ENCODE measurements at regions not wholly inside any gene's neighbourhood (a gene's known extent, or its start where the extent isn't known, plus 50 kb on each side); places are given as distances from the start of the nearest gene placed in this dataset.

GRCh38 chr1:198888379-198888943 is 249.6 kb downstream of the PTPRC start:
- no TSS peak for BruUV-seq (replicated peaks)
- Histone ChIP-seq H3K27me3 (ENCODE audit: control insufficient read depth in 1 of 2, insufficient read depth in 2 of 2, low read length in 2 of 2) (no peaks in the 10 kb centered on the region), H3K79me2 (ENCODE audit: insufficient read depth, low read length) (no peaks in the 10 kb centered on the region), H3K36me3 (replicated peaks in 1 of 2; ENCODE audit: control insufficient read depth in 1 of 2, insufficient read depth in 2 of 2, low read length in 2 of 2) (no peaks in the 10 kb centered on the region), H3K4me3 (replicated peaks in 1 of 3; ENCODE audit: insufficient read depth in 1 of 3, low read depth in 2 of 3, low read length in 3 of 3) (no peak overlapping the region), H2AFZ (ENCODE audit: low read length) (no peak overlapping the region), H3K9me3 (ENCODE audit: low read length) (no peaks in the 10 kb centered on the region), H3K9ac (ENCODE audit: insufficient read depth, low read depth, low read length) (no peak overlapping the region), H4K20me1 (ENCODE audit: insufficient read depth, low read length) (no peaks in the 10 kb centered on the region), H3K4me2 (ENCODE audit: low read depth, low read length) (no peak overlapping the region), H3K27ac (ENCODE audit: extremely low read length, insufficient read depth, low read length) (no peak overlapping the region), H3K4me1 (ENCODE audit: insufficient read depth, low read length) (no peaks in the 10 kb centered on the region)
- ATAC-seq (no peak), FAIRE-seq (no peak), DNase-seq (ENCODE audit: low spot score) (no peak)
- intact Hi-C loops (cut with micrococcal nuclease; ENCODE audit: unreplicated experiment) (no loop called here), in situ Hi-C loops (cut with HindIII; ENCODE audit: extremely low pct_ligation_motif_present, low pct_unique_long_range_greater_than_20kb) (no loop called here)
- ChIA-PET POLR2A (no interaction called here), CTCF (ENCODE audit: low intra/inter-chr PET ratio, low total read pairs) (no interaction called here)
- 78% methylated on average over 3 of the region's 3 CpGs for WGBS (ENCODE audit: low lambda C conversion rate)
- TF ChIP-seq ZNF660 (CRISPR knock-in tag; IDR thresholded peaks at IDR 0.05; ENCODE audit: borderline replicate concordance, low read depth), result no peak
- no peak for TF ChIP-seq STAT6 (CRISPR knock-in tag; IDR thresholded peaks at IDR 0.05; ENCODE audit: borderline replicate concordance)
- TF ChIP-seq CTCF (CRISPR knock-in tag; IDR thresholded peaks at IDR 0.05), result no peak
- no peak for TF ChIP-seq AKNA (CRISPR knock-in tag; IDR thresholded peaks at IDR 0.05; ENCODE audit: borderline replicate concordance)
- no peak for TF ChIP-seq PHB2 (IDR thresholded peaks at IDR 0.05; ENCODE audit: partially characterized antibody)
- no peak for TF ChIP-seq ZSCAN30 (CRISPR knock-in tag; IDR thresholded peaks at IDR 0.05)
- no peak for TF ChIP-seq NFYC (CRISPR knock-in tag; IDR thresholded peaks at IDR 0.05)
- no peak for TF ChIP-seq POGK (CRISPR knock-in tag; conservative IDR thresholded peaks at IDR 0.05)
- no peak for TF ChIP-seq FOXP1 (IDR thresholded peaks at IDR 0.05)
- TF ChIP-seq FOXP1 (CRISPR knock-in tag; IDR thresholded peaks at IDR 0.05), result no peak
- TF ChIP-seq ZNF264 (CRISPR knock-in tag; IDR thresholded peaks at IDR 0.05), result no peak
- TF ChIP-seq ZNF160 (CRISPR knock-in tag; IDR thresholded peaks at IDR 0.05), result no peak
- no peak for TF ChIP-seq KMT2A (CRISPR knock-in tag; IDR thresholded peaks at IDR 0.05)
- TF ChIP-seq ISX (CRISPR knock-in tag; conservative IDR thresholded peaks at IDR 0.05), result no peak
- no peak for TF ChIP-seq TMF1 (CRISPR knock-in tag; IDR thresholded peaks at IDR 0.05; ENCODE audit: low read depth)
